ENCODE measurements at regions not wholly inside any gene's neighbourhood (a gene's known extent, or its start where the extent isn't known, plus 50 kb on each side); places are given as distances from the start of the nearest gene placed in this dataset.

- DNase-seq (ENCODE audit: low read depth in 1 of 2, low spot score in 2 of 2), result peak in 1 of 2 experiments; percentile 28
- H3K4me3 ChIP-seq, result no peak overlapping the region
Measured at GRCh38 chr5:126070481-126070880, 352.7 kb upstream of the GRAMD2B start.

GRCh38 chr5:126074538-126074937 lies 348.7 kb upstream of the GRAMD2B start:
- no peaks in the 10 kb centered on the region for H3K27me3 ChIP-seq (replicated peaks)
- no peaks in the 10 kb centered on the region for H3K36me3 ChIP-seq
- no peak overlapping the region for H3K27ac ChIP-seq
- no peaks in the 10 kb centered on the region for H3K9me3 ChIP-seq (replicated peaks)
- H3K4me1 ChIP-seq (replicated peaks), result no peaks in the 10 kb centered on the region
- H3K4me3 ChIP-seq, result no peak overlapping the region
- DNase-seq (ENCODE audit: low read depth in 1 of 2, low spot score in 2 of 2), result no peak

More at GRCh38 chr5:126070481-126070880, 352.7 kb upstream of the GRAMD2B start:
- peaks cover 21% of the 10 kb centered on the region for H3K4me1 ChIP-seq (replicated peaks)
- no peaks in the 10 kb centered on the region for H3K9me3 ChIP-seq (replicated peaks)
- H3K36me3 ChIP-seq, result no peaks in the 10 kb centered on the region
- H3K27me3 ChIP-seq (replicated peaks), result no peaks in the 10 kb centered on the region
- H3K27ac ChIP-seq, result no peak overlapping the region

- Histone ChIP-seq H3K4me1 (replicated peaks) (no peaks in the 10 kb centered on the region), H3K36me3 (no peaks in the 10 kb centered on the region), H3K9me3 (replicated peaks) (no peaks in the 10 kb centered on the region), H3K27ac (no peak overlapping the region), H3K4me3 (no peak overlapping the region), H3K27me3 (replicated peaks) (no peaks in the 10 kb centered on the region)
- no peak for DNase-seq (ENCODE audit: low read depth in 1 of 2, low spot score in 2 of 2)
Measured at GRCh38 chr5:126079266-126079665, 343.9 kb upstream of the GRAMD2B start.

- DNase-seq (ENCODE audit: low read depth in 1 of 2, low spot score in 2 of 2), result no peak
- Histone ChIP-seq H3K4me3 (no peak overlapping the region), H3K9me3 (replicated peaks) (no peaks in the 10 kb centered on the region), H3K27me3 (replicated peaks) (no peaks in the 10 kb centered on the region), H3K4me1 (replicated peaks) (no peaks in the 10 kb centered on the region), H3K36me3 (no peaks in the 10 kb centered on the region), H3K27ac (no peak overlapping the region)
Measured at GRCh38 chr5:126081209-126081608, 342.0 kb upstream of the GRAMD2B start.

DNA sequence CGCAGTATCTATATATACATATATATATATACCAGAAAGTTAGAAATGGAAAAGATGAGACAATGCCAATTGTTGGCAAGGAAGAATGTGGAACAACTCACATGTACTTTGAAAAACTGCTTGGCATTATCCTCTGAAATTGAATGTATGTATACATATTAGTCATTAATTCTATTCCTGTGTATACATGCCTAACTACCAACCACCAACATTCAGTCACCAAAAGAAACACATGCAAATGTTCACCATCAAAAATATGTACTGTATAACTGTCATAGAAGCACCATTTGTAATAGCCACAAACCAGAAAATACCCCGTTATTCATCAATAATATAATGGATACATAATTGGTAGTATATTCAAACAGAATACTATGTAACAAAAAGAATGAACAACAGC lies 330.2 kb upstream of the GRAMD2B start:
- H3K27me3 ChIP-seq (replicated peaks), result no peaks in the 10 kb centered on the region
- no peak overlapping the region for H3K27ac ChIP-seq
- no peaks in the 10 kb centered on the region for H3K4me1 ChIP-seq (replicated peaks)
- no peaks in the 10 kb centered on the region for H3K9me3 ChIP-seq (replicated peaks)
- no peak for DNase-seq (ENCODE audit: low read depth in 1 of 2, low spot score in 2 of 2)
- no peak overlapping the region for H3K4me3 ChIP-seq
- H3K36me3 ChIP-seq, result no peaks in the 10 kb centered on the region

DNA sequence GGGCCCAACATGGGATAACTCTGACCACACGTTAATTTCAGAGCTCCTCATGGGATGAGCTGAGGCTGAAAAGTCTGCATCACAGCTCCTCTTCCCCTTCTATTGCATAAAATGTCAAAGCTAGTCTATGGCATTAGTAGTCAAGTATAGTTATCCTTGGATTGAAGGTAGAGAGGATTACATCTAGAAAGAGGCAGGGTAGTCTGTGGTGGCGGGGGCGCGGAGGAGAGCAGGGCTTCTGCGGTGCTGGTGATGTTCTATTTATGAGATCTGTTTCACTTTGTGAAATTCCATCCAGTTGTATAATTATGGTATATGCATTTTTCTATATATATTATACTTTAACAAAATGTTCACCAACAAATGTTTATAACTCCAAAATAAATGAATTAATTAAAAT lies 329.5 kb upstream of the GRAMD2B start:
- no peaks in the 10 kb centered on the region for H3K4me1 ChIP-seq (replicated peaks)
- no peak for DNase-seq (ENCODE audit: low read depth in 1 of 2, low spot score in 2 of 2)
- H3K36me3 ChIP-seq, result no peaks in the 10 kb centered on the region
- H3K27me3 ChIP-seq (replicated peaks), result no peaks in the 10 kb centered on the region
- H3K27ac ChIP-seq, result no peak overlapping the region
- no peak overlapping the region for H3K4me3 ChIP-seq
- H3K9me3 ChIP-seq (replicated peaks), result no peaks in the 10 kb centered on the region

- Histone ChIP-seq H3K27me3 (replicated peaks) (no peaks in the 10 kb centered on the region), H3K9me3 (replicated peaks) (no peaks in the 10 kb centered on the region), H3K36me3 (no peaks in the 10 kb centered on the region), H3K4me1 (replicated peaks) (no peaks in the 10 kb centered on the region), H3K4me3 (no peak overlapping the region), H3K27ac (no peak overlapping the region)
- no peak for DNase-seq (ENCODE audit: low read depth in 1 of 2, low spot score in 2 of 2)
Measured at GRCh38 chr5:126094991-126095390, 328.2 kb upstream of the GRAMD2B start.

DNA sequence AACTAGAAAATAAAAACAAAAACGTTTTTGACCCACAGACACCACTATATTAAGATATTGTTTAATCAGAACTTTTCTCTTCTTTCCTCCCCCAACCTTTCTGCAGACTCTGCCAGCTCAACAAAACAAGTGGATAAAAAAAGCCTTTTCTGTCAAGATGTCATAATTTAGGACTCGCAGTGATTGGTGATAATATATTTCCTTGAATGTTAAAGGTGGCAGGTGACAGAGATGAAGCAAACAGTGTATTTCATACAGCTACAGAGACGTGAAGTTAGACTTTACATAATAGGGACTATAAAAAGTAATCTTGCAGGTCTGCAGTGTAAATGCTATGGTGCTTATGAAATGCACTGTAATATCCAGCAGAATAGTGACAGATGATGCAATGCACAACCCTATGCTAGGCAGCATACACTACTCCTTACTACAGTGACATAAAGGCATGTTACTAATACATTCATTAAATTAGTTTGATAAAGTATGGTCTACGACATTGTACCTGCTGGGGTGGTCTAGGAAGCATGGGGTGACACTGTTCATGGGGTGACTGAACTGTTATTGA lies 326.7 kb upstream of the GRAMD2B start:
- no peak for DNase-seq (ENCODE audit: low read depth in 1 of 2, low spot score in 2 of 2)
- Histone ChIP-seq H3K9me3 (replicated peaks) (no peaks in the 10 kb centered on the region), H3K4me1 (replicated peaks) (no peaks in the 10 kb centered on the region), H3K36me3 (no peaks in the 10 kb centered on the region), H3K4me3 (no peak overlapping the region), H3K27me3 (replicated peaks) (no peaks in the 10 kb centered on the region), H3K27ac (no peak overlapping the region)

DNA sequence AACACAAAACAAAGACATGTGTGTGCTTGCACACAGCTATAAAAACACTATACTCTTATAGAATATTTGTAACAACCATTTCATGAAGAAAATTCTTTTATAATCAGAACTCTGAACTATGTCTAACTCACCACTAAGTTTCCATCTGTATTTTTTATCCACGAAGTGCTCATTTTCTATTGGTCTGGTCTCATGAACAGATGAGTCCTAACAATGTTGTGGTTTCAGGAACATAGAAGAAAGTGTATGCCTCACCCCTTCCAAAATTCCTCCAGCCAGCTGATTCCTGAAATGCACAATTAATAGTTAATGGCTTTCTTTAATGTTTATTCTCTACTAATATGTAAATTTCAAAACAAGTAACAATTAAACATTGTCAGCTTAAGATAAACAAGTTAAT lies 325.3 kb upstream of the GRAMD2B start:
- Histone ChIP-seq H3K4me3 (no peak overlapping the region), H3K9me3 (replicated peaks) (no peaks in the 10 kb centered on the region), H3K27me3 (replicated peaks) (no peaks in the 10 kb centered on the region), H3K27ac (no peak overlapping the region), H3K36me3 (no peaks in the 10 kb centered on the region), H3K4me1 (replicated peaks) (no peaks in the 10 kb centered on the region)
- DNase-seq (ENCODE audit: low read depth in 1 of 2, low spot score in 2 of 2), result no peak

DNA sequence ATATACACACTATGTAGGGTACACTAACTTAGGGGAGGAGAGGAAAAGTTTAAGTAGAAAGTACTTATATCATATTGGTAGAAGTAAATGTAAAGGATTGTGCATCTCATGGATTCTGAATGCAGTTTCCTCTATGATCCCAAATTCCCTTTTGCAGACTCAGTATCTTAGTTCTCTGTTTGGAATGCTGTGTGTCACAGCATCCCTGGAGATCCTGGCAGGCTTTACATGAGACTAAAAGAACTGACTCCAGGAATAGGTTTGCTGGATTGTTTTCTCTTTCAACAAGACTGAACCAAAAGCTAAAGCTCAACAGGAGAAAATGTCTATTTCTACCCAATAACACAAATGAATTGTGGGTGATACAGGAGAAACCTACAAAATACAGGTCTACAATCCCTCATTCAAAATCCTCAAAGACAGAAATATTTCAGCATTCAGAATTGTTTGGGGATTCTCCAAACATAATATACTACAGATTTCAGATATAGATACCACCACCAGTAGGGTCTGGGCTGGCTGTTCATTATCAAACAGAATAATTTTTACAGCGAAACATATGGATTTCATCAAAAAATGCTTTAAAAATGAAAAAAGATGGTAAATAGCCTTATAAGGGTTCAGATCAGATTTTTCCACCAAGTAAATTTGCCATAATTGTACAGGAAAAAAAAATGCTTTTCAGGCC lies 324.7 kb upstream of the GRAMD2B start:
- Histone ChIP-seq H3K9me3 (replicated peaks) (no peaks in the 10 kb centered on the region), H3K4me3 (no peak overlapping the region), H3K4me1 (replicated peaks) (no peaks in the 10 kb centered on the region), H3K36me3 (no peaks in the 10 kb centered on the region), H3K27me3 (replicated peaks) (no peaks in the 10 kb centered on the region), H3K27ac (no peak overlapping the region)
- DNase-seq (ENCODE audit: low read depth in 1 of 2, low spot score in 2 of 2), result no peak

DNA sequence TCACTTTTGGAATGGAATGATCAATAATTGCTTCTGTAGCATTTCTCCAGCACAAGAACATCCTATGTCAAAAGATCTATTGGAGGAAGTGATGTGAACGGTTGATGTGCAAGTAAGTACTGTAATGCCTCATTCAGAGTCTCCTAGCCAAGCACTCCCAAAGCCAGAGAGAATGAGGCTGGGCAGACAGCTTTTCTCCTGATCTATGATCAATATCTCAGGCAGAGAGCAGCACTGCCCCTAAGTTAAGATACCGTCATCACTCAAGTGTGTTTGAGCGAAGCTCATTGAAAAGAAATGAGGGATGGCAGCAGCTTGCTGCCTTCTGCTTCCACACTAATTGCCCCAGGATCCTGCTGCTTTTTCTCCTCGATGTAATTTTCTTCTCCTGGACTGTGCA lies 324.1 kb upstream of the GRAMD2B start:
- Histone ChIP-seq H3K36me3 (no peaks in the 10 kb centered on the region), H3K27ac (no peak overlapping the region), H3K27me3 (replicated peaks) (no peaks in the 10 kb centered on the region), H3K9me3 (replicated peaks) (no peaks in the 10 kb centered on the region), H3K4me1 (replicated peaks) (no peaks in the 10 kb centered on the region), H3K4me3 (no peak overlapping the region)
- DNase-seq (ENCODE audit: low read depth in 1 of 2, low spot score in 2 of 2), result no peak

DNA sequence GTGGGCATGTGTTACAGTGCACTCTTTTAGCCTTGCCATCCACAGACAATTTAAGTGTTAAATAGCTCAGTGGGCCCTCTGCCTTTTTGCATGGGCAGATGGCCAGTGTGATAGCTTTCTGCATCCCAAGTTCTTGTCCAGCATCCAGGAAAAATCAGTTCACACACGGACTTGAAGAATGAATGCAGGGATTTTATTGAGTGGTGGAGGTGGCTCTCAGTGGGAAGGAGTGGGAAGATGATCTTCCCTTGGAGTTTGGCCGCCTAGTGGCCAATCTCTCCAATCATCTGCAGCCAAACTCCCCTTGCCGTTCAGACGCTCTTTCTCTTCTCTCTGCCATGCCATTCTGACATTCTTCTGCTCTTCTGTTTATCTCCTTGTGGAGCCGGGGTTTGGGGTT lies 322.4 kb upstream of the GRAMD2B start:
- Histone ChIP-seq H3K4me3 (no peak overlapping the region), H3K4me1 (replicated peaks) (peaks cover under 1% of the 10 kb centered on the region), H3K27ac (no peak overlapping the region), H3K27me3 (replicated peaks) (no peaks in the 10 kb centered on the region), H3K9me3 (replicated peaks) (no peaks in the 10 kb centered on the region), H3K36me3 (no peaks in the 10 kb centered on the region)
- DNase-seq (ENCODE audit: low read depth in 1 of 2, low spot score in 2 of 2), result no peak

DNA sequence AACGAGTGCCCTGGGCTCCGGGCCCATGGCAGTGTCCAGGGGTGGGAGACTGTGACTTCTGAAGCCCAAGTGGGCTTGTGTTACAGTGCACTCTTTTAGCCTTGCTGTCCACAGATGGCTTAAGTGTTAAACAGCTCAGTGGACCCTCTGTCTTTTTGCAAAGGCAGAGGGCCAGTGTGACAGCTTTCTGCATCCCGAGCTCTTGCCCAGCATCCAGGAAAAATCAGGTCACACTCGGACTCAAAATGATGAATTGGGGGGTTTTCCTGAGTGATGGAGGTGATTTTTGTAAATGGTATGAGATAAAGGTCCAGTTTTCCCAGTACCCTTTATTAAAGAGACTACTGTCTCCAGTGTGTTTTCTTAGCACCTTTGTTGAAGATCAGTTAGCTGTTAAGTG lies 321.3 kb upstream of the GRAMD2B start:
- Histone ChIP-seq H3K27me3 (replicated peaks) (no peaks in the 10 kb centered on the region), H3K9me3 (replicated peaks) (no peaks in the 10 kb centered on the region), H3K27ac (no peak overlapping the region), H3K4me3 (no peak overlapping the region), H3K4me1 (replicated peaks) (peaks cover 6% of the 10 kb centered on the region), H3K36me3 (no peaks in the 10 kb centered on the region)
- no peak for DNase-seq (ENCODE audit: low read depth in 1 of 2, low spot score in 2 of 2)

- H3K36me3 ChIP-seq, result no peaks in the 10 kb centered on the region
- H3K27ac ChIP-seq, result no peak overlapping the region
- peaks cover 6% of the 10 kb centered on the region for H3K4me1 ChIP-seq (replicated peaks)
- H3K9me3 ChIP-seq (replicated peaks), result no peaks in the 10 kb centered on the region
- DNase-seq (ENCODE audit: low read depth in 1 of 2, low spot score in 2 of 2), result no peak
- no peaks in the 10 kb centered on the region for H3K27me3 ChIP-seq (replicated peaks)
- H3K4me3 ChIP-seq, result no peak overlapping the region
Measured at GRCh38 chr5:126103050-126103449, 320.2 kb upstream of the GRAMD2B start.

GRCh38 chr5:126103868-126104267 lies 319.3 kb upstream of the GRAMD2B start:
- Histone ChIP-seq H3K36me3 (no peaks in the 10 kb centered on the region), H3K4me1 (replicated peaks) (peaks cover 6% of the 10 kb centered on the region), H3K27me3 (replicated peaks) (no peaks in the 10 kb centered on the region), H3K27ac (no peak overlapping the region), H3K9me3 (replicated peaks) (no peaks in the 10 kb centered on the region), H3K4me3 (no peak overlapping the region)
- no peak for DNase-seq (ENCODE audit: low read depth in 1 of 2, low spot score in 2 of 2)

All from SJSA1 (cell line).